HG03575 (cell line): ENCODE measurements at regions not wholly inside any gene's neighbourhood (a gene's known extent, or its start where the extent isn't known, plus 50 kb on each side); places are given as distances from the start of the nearest gene placed in this dataset.
"Not testable (repeated sequence)": the region's sequence is repeated elsewhere in the genome, so short reads cannot be mapped to it uniquely, and the experiment has no call there.

Experiments
- ATAC-seq: cut with Tn5 transposase; IDR thresholded peaks from one replicate; pipeline ENCODE4 v1.9.1; 2021; ENCODE audit not compliant: unreplicated experiment, insufficient number of reproducible peaks, low FRiP score; ENCODE audit errors: extremely low read depth

GRCh38 chr12:25352083-25352918 lies 101.6 kb upstream of the KRAS start:
- ATAC-seq: no peak

DNA sequence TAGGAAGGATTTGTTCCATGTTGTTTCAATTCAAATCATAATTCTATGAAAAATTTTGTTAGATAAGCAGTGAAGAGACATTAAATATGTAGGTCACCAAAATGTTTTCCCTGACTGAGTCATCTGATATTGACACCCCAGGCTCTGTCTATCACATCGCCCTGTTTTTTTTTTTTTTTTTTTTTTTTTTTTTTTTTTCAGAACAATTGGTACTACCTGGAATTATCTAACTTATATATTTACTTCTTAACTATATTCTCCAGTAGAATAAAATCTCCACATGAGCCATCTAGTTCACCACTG lies 97.8 kb upstream of the KRAS start:
- no peak for ATAC-seq

DNA sequence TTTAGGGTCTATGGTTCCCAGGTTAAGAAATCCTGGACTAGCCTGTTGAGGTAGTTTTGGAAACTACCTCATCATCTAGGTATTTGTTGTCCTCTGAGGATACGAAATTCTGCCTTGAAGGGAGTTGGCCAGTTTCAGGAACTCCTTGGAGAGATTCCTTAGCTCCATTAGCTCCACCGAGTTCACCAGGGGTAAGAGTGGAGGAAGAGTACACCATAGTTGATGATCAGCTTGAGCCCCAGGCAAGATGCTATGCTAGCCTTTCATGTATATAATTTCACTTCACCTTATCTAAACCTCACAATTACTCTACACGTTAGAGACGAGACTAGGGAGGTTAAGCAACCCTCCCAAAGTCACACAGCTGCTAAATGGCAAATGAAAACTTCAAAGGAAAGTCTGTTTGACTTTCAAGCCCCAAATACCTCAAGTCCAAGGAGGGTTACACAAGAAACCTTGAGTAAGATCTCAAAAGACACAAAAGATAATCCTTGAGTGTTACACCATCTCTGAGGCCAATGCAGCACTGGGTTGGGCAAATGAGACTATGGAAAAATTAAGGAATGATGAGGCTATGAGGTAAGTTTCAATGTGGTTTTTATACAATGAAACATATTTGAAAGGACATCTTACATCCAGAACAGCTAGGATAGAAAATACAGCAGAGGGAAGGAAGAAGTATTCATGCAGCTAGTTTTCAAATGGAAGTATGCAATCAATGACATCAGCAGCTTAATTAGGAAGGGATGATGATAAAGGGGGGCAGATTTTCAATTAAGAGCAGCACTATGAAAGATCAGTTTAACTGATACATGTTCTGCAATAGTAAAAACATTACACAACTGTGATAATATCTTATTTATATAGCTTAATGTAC lies 97.2 kb upstream of the KRAS start:
- no peak for ATAC-seq

DNA sequence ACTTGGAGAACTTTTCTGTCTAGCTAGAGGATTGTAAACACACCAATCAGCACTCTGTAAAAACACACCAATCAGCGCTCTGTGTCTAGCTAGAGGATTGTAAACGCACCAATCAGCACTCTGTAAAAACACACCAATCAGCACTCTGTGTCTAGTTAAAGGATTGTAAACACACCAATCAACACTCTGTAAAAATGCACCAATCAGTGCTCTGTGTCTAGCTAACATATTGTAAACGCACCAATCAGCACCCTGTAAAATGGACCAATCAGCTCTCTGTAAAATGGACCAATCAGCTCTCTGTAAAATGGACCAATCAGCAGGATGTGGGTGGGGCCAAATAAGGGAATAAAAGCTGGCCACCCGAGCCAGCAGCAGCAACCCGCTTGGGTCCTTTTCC lies 91.1 kb upstream of the KRAS start:
- ATAC-seq: not testable (repeated sequence)

GRCh38 chr12:25337916-25338315 lies 87.2 kb upstream of the KRAS start:
- ATAC-seq: no peak

DNA sequence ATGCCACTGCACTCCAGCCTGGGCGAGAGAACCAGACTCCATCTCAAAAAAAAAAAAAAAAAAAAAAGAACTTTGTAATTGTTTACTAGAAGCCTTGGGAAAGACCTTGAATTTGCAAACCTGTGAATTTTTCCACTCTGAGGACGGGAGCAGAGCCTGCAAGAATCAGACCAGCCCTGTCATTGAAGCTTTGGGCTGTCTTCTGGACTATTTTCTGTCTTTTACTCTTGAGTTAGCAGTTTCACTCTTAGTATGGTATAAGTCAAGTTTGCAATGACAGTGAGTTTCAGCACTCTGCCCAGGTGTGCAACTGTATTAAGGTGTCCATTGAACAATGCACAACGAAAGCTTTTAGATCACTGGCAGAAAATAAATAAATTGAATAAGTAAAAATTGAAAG lies 81.4 kb upstream of the KRAS start:
- peak; percentile 59 for ATAC-seq

- no peak for ATAC-seq
These were observed 77.5 kb upstream of the KRAS start for GRCh38 chr12:25328072-25328712.

- no peak for ATAC-seq
These were observed 76.6 kb upstream of the KRAS start for GRCh38 chr12:25327321-25327720.

GRCh38 chr12:25326326-25326725 lies 75.6 kb upstream of the KRAS start:
- no peak for ATAC-seq

DNA sequence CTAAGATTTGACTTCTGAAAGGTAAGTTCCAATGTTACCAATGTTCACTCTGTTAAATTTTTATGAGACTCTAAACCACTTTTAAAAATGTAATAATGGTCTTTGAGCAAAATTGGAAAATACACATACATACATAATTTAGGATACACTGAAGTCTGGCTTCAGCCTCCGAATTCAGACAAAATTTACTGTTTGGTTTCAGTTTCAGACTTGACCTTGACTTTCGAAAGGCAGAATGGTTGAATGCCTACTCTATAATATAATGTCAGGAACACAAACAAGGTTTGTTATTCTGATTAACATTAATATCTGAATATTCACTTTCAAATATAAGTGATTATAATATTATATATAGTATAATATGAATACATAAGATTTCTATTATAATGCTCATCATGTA lies 74.1 kb upstream of the KRAS start:
- no peak for ATAC-seq

GRCh38 chr12:25323581-25323982 lies 72.9 kb upstream of the KRAS start:
- ATAC-seq: no peak

GRCh38 chr12:25322918-25323531 lies 72.3 kb upstream of the KRAS start:
- ATAC-seq: no peak

DNA sequence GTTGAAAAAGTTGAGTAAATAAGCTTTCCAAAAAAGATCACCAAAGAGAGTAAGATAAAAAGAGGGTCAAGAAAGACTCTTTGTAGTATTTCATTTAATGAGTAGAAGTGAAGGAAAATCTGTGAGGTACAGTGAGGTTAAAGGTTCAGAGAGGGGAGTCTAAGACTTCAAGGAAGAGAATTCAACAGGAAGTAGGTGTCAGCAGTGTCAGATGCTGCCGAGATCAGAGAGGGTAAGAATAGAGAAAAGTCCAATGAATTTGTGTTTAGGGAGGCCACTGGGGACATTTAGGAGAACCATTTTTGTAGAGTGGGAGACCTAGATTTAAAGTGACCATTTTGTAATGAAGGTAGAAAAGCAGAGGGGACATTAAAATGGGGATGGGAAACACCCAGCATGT lies 71.6 kb upstream of the KRAS start:
- no peak for ATAC-seq

GRCh38 chr12:25321772-25322171 lies 71.0 kb upstream of the KRAS start:
- no peak for ATAC-seq

DNA sequence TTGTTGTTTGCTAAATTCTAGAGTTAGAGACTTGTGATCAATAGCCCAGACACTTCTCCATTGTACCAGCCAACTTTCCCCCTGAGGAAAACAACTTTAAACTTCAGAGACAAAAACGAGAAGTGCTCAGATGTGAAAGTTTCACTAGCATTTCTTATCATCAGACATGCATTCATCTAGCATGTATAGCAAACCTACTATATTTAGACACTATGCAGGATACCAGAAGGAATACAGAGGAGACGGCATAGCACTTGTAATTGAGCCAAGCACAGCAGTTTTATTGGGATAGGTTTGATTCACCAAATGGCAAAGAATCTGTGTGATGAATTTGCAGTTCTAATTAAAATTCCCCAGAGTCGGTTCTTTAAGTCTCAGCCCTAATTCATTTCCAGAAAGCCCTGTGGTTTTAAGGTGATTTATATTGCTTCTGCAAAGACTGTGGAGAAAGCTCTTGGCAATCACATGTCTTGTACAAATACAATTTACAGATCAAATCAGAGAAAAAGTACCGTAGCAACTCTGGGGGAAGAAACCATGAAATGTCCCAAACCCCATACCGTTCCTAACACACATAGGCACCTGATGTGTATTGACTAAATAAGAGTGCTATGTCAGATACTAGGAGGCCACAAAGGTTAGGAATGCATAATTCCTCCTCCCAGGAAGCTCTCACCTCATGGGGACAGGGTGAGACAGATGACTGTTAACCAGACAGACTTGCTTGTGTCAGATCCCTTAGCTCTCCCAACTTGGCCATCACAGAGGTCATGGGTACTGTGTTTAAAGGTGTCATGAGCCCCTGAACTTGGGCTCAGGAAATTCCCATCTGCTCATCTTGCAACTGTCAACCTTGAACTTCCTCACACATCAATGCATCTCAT lies 69.6 kb upstream of the KRAS start:
- ATAC-seq: peak; percentile 55

DNA sequence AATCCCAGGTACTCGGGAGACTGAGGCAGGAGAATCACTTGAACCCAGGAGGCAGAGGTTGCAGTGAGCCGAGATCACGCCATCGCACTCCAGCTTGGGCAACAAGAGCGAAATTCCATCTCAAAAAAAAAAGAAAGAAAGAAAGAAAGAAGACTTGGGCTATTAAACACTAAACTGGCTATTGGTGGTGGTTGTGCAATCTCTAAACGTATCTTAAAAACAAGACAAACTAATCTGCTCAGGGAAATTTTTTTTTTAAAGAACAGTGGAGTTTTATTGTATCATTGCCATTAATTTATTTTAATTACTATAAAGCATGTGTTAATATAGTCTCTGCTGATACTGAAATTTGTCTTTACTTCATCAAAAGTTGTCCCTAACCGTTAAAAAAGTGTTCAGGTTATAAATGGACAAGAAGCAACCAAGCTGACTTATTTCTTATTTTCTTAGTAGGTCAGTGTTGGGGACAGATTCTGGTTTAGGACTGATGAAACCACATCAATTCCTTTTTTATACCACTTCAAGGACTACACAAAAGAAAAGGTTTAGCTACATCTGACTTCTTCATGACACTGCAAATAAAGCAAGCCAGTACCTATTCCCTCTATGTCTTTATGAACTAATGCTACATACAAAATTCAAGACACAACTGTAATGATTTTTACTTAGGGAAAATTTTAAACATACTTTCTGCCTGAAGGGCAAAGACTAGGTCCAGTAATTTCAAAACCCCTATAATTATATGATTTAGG lies 68.7 kb upstream of the KRAS start:
- ATAC-seq: no peak

DNA sequence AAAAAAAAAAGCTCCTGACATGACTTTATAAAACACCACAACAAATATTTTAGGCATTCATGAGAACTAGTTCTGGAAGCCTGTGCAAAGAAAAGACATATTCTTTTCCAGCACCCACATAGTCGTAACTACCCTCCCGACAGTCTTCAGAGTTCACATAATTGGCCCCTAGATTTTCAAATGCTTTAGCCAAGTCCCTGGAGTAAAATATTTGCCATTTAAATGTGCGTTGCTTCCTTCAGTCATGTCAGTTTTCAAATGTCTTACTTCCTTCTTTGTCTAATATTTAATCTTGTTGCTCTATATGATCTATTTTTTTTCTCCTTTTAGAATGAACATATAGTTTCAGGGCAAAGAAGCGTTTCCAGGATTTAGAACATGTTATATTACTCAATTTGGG lies 66.8 kb upstream of the KRAS start:
- no peak for ATAC-seq

- no peak for ATAC-seq
These were observed 64.7 kb upstream of the KRAS start for GRCh38 chr12:25315388-25315787.
